Trophoblast cell (in vitro differentiated cells and primary cell): ENCODE measurements at regions not wholly inside any gene's neighbourhood (a gene's known extent, or its start where the extent isn't known, plus 50 kb on each side); places are given as distances from the start of the nearest gene placed in this dataset.

Source experiments
- DNase-seq, 2 donors: peaks; one replicate each; pipeline ENCODE4 v3.0.0-alpha.2; 2016
- H2AFZ ChIP-seq: 2 replicates; pipeline ENCODE4 v1.6.1; 2013; ENCODE audit warnings: low read length, moderate library complexity, mild to moderate bottlenecking; ENCODE audit not compliant: insufficient read depth, poor library complexity
- H2AK5ac ChIP-seq: 2 replicates; pipeline ENCODE4 v1.6.1; 2013; ENCODE audit warnings: mild to moderate bottlenecking, low read length
- H2BK120ac ChIP-seq: 2 replicates; pipeline ENCODE4 v1.6.1; 2013; ENCODE audit warnings: low read length, mild to moderate bottlenecking, moderate library complexity; ENCODE audit not compliant: insufficient read depth, poor library complexity
- H2BK12ac ChIP-seq: 2 replicates; pipeline ENCODE4 v1.6.1; 2013; ENCODE audit warnings: mild to moderate bottlenecking, low read length, moderate library complexity
- H2BK5ac ChIP-seq: 2 replicates; pipeline ENCODE4 v1.6.1; 2013; ENCODE audit warnings: low read length, low read depth, moderate library complexity, mild to moderate bottlenecking; ENCODE audit not compliant: poor library complexity
- H3K14ac ChIP-seq: 2 replicates; pipeline ENCODE4 v1.6.1; 2013; ENCODE audit warnings: mild to moderate bottlenecking, low read length
- H3K18ac ChIP-seq: 2 replicates; pipeline ENCODE4 v1.6.1; 2013; ENCODE audit warnings: mild to moderate bottlenecking, low read length
- H3K23ac ChIP-seq: 2 replicates; pipeline ENCODE4 v1.6.1; 2013; ENCODE audit warnings: low read length
- H3K27ac ChIP-seq: 2 replicates; pipeline ENCODE4 v1.5.1; 2013; ENCODE audit warnings: low read depth, mild to moderate bottlenecking, inconsistent platforms, low read length, moderate library complexity
- H3K27me3 ChIP-seq: 2 replicates; pipeline ENCODE4 v1.6.1; 2013; ENCODE audit warnings: inconsistent platforms, mild to moderate bottlenecking, low read length, moderate library complexity; ENCODE audit not compliant: insufficient read depth
- H3K36me3 ChIP-seq, 2 experiments: 1 replicate in 1 of 2; 2 replicates in 1 of 2; pipeline ENCODE4 v1.6.1; 2013; ENCODE audit warnings: low read length in 2 of 2, mild to moderate bottlenecking in 2 of 2, moderate library complexity in 1 of 2; ENCODE audit not compliant: insufficient read depth in 2 of 2, control insufficient read depth in 1 of 2
- H3K4ac ChIP-seq: 2 replicates; pipeline ENCODE4 v1.6.1; 2013; ENCODE audit warnings: low read depth, mild to moderate bottlenecking, low read length, moderate library complexity
- H3K4me1 ChIP-seq, 2 experiments: 1 replicate in 1 of 2; 2 replicates in 1 of 2; pipeline ENCODE4 v1.6.1; 2013; ENCODE audit warnings: low read length in 2 of 2, mild to moderate bottlenecking in 2 of 2, moderate library complexity in 1 of 2; ENCODE audit not compliant: insufficient read depth in 2 of 2, control insufficient read depth in 1 of 2
- H3K4me2 ChIP-seq: 2 replicates; pipeline ENCODE4 v1.6.1; 2013; ENCODE audit warnings: inconsistent platforms, mild to moderate bottlenecking, low read length, moderate library complexity
- H3K4me3 ChIP-seq: 2 replicates; pipeline ENCODE4 v1.5.1; 2013; ENCODE audit warnings: mild to moderate bottlenecking, low read depth, low read length, inconsistent platforms
- H3K79me1 ChIP-seq: one replicate; pipeline ENCODE4 v1.6.1; 2013; ENCODE audit warnings: low read length
- H3K79me2 ChIP-seq: 2 replicates; pipeline ENCODE4 v1.6.1; 2013; ENCODE audit warnings: low read length, mild to moderate bottlenecking; ENCODE audit not compliant: control insufficient read depth, insufficient read depth, poor library complexity
- H3K9ac ChIP-seq: 2 replicates; pipeline ENCODE4 v1.6.1; 2013; ENCODE audit warnings: mild to moderate bottlenecking, low read length
- H3K9me3 ChIP-seq: 2 replicates; pipeline ENCODE4 v1.6.1; 2013; ENCODE audit warnings: low read depth, mild to moderate bottlenecking, control low read depth, inconsistent platforms, low read length; ENCODE audit not compliant: insufficient read depth
- H4K12ac ChIP-seq: 2 replicates; pipeline ENCODE4 v1.6.1; 2013; ENCODE audit warnings: low read depth, mild to moderate bottlenecking, low read length, moderate library complexity
- H4K8ac ChIP-seq: 2 replicates; pipeline ENCODE4 v1.6.1; 2013; ENCODE audit warnings: low read depth, mild to moderate bottlenecking, low read length, moderate library complexity
- H4K91ac ChIP-seq: one replicate; pipeline ENCODE4 v1.6.1; 2013; ENCODE audit warnings: low read depth, mild to moderate bottlenecking, low read length, moderate library complexity
- WGBS: extraction: QIAGEN DNeasy Blood & Tissue Kit; methylation state at CpG from one replicate; pipeline ENCODE4 v1.1.7; 2013; ENCODE audit warnings: missing lambda C conversion rate; ENCODE audit not compliant: insufficient read length, insufficient coverage; ENCODE audit errors: extremely low coverage; 5-methylcytosine and 5-hydroxymethylcytosine counted together

DNA sequence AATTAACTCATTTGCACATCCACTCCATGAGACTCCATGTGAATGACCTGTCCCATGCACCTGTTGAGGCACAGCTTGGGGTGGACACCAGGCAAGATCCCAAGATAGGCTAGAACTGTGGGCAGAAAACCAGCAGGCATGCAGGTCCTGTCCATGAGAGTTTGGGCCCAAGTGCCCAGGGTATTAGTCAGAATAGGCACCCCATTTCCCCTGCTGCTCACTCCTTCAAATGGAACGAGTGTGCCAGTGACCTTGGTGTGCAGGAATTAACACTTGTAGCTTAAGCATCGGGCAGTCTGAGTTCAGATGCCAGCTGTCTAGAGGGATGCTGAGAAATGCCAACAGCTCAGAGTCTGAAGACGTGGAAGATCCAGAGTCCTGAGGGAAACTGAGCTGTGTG is 254.1 kb upstream of the GLI3 start:
- Histone ChIP-seq H2BK120ac (no peak overlapping the region), H3K4me2 (no peak overlapping the region), H3K9me3 (peaks cover 3% of the 10 kb centered on the region), H3K23ac (no peak overlapping the region), H4K12ac (no peak overlapping the region), H3K79me2 (peaks cover 2% of the 10 kb centered on the region), H3K4me3 (no peak overlapping the region), H3K14ac (no peak overlapping the region), H3K27ac (no peak overlapping the region), H4K91ac (no peak overlapping the region), H2BK5ac (no peak overlapping the region), H3K9ac (no peak overlapping the region), H3K18ac (no peak overlapping the region), H4K8ac (no peak overlapping the region), H2BK12ac (no peak overlapping the region), H2AK5ac (no peak overlapping the region), H3K36me3 (no peaks in the 10 kb centered on the region), H3K27me3 (no peaks in the 10 kb centered on the region), H3K4me1 (peaks cover 4 to 8% of the 10 kb centered on the region in 2 experiments), H3K4ac (no peak overlapping the region), H2AFZ (no peak overlapping the region), H3K79me1 (peaks cover 5% of the 10 kb centered on the region)
- DNase-seq = no peak
- no CpG with 5 or more reads among the region's 3 CpGs for WGBS

DNA sequence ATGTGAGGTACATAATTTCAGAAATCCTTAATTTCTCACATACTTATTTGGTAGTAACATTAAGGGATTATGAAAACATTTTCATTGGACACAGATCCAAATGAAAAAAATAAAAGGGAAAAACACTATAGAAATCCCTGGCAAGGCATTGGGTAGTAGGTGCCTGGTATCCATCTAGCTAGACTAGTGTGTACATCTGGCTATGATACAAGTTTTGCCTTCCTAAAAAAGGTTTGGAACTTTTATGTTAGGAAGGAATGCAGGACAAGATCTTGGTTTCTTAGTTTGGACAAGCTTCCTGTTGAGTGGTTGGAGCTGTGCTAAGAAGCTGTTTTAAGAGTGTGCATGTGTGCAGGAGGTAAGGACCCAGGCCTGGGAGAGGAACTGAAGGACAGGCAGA is 252.3 kb upstream of the GLI3 start:
- H3K9me3 ChIP-seq = peaks cover 3% of the 10 kb centered on the region

DNA sequence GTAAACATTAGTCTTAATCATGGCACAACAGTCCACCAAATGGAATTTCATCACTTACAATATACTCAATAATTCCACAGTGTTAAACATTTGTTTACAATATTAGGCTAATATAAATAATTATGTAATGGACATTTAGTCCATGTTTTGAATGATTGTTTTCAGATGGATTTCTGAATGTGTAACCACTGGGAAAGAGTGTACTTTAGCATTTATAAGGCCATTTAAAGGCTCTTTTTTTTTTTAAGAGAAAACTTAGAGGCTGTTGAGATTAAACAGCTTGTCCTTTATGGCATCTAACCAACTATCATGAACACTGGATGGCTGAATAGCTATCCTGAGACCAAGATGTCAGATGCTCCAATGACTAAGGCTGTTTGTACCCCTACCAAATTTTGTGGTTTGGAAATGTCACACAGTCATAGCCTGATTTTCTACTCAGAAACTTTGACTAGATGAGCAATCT is 248.3 kb upstream of the GLI3 start:
- H2BK120ac ChIP-seq = no peak overlapping the region
- H4K12ac ChIP-seq = no peak overlapping the region
- no peak for DNase-seq
- H3K4ac ChIP-seq = no peak overlapping the region
- no peak overlapping the region for H3K23ac ChIP-seq
- no peak overlapping the region for H3K18ac ChIP-seq
- H3K27ac ChIP-seq = no peak overlapping the region
- no peak overlapping the region for H2AFZ ChIP-seq
- no peak overlapping the region for H3K9ac ChIP-seq
- no peaks in the 10 kb centered on the region for H3K4me1 ChIP-seq
- peaks cover 4% of the 10 kb centered on the region for H3K9me3 ChIP-seq
- H3K79me1 ChIP-seq = no peaks in the 10 kb centered on the region
- no peaks in the 10 kb centered on the region for H3K36me3 ChIP-seq
- H3K79me2 ChIP-seq = no peaks in the 10 kb centered on the region
- H4K91ac ChIP-seq = no peak overlapping the region
- H2BK12ac ChIP-seq = no peak overlapping the region
- H3K14ac ChIP-seq = no peak overlapping the region
- H2BK5ac ChIP-seq = no peak overlapping the region
- no peak overlapping the region for H3K4me2 ChIP-seq
- H2AK5ac ChIP-seq = no peak overlapping the region
- no peaks in the 10 kb centered on the region for H3K27me3 ChIP-seq
- no peak overlapping the region for H4K8ac ChIP-seq
- H3K4me3 ChIP-seq = no peak overlapping the region

More for the DNA sequence above, 252.3 kb upstream of the GLI3 start:
- H3K79me2 ChIP-seq = peaks cover 2% of the 10 kb centered on the region
- H2BK5ac ChIP-seq = no peak overlapping the region
- no peak overlapping the region for H3K27ac ChIP-seq
- no peaks in the 10 kb centered on the region for H3K27me3 ChIP-seq
- no peak overlapping the region for H3K9ac ChIP-seq
- no peak for DNase-seq
- no peak overlapping the region for H3K4ac ChIP-seq
- no peak overlapping the region for H4K12ac ChIP-seq
- no peak overlapping the region for H4K91ac ChIP-seq
- no peak overlapping the region for H3K18ac ChIP-seq
- H2BK12ac ChIP-seq = no peak overlapping the region
- peaks cover 4% of the 10 kb centered on the region in 2 experiments for H3K4me1 ChIP-seq
- H3K79me1 ChIP-seq = peaks cover 5% of the 10 kb centered on the region
- no peak overlapping the region for H2BK120ac ChIP-seq
- no peaks in the 10 kb centered on the region for H3K36me3 ChIP-seq
- H4K8ac ChIP-seq = no peak overlapping the region
- no peak overlapping the region for H2AFZ ChIP-seq
- no peak overlapping the region for H3K14ac ChIP-seq
- no peak overlapping the region for H3K4me2 ChIP-seq
- H2AK5ac ChIP-seq = no peak overlapping the region
- H3K23ac ChIP-seq = no peak overlapping the region
- H3K4me3 ChIP-seq = no peak overlapping the region

DNA sequence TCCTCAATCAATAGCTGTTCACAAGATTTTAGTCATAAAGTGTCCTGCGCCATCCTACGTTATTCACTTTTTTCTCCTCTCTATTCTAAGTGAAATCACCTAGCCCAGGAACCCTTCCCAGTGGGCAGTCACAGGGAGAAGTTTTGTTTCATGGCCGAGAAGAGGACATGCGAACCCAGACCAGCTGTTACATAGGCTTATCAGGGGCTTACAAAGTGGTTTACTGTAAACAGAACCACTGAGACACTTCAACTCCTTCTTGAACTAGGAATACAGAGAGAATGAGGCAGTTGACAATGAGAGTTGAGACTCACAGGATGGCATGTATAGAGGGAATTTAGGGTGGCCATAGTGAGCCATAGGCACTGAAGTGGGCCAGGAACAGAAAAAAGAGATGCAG is 246.9 kb upstream of the GLI3 start:
- DNase-seq = no peak
- H3K9me3 ChIP-seq = peaks cover 4% of the 10 kb centered on the region
- no peak overlapping the region for H4K8ac ChIP-seq
- WGBS = no CpG with 5 or more reads among the region's 4 CpGs
- H3K9ac ChIP-seq = no peak overlapping the region
- no peaks in the 10 kb centered on the region for H3K4me1 ChIP-seq
- no peak overlapping the region for H2BK120ac ChIP-seq
- H2BK12ac ChIP-seq = no peak overlapping the region
- H2AFZ ChIP-seq = no peak overlapping the region
- no peak overlapping the region for H3K23ac ChIP-seq
- H3K18ac ChIP-seq = no peak overlapping the region
- H3K27me3 ChIP-seq = no peaks in the 10 kb centered on the region
- no peaks in the 10 kb centered on the region for H3K36me3 ChIP-seq
- no peak overlapping the region for H3K4me2 ChIP-seq
- no peaks in the 10 kb centered on the region for H3K79me2 ChIP-seq
- H3K27ac ChIP-seq = no peak overlapping the region
- H4K12ac ChIP-seq = no peak overlapping the region
- H4K91ac ChIP-seq = no peak overlapping the region
- H3K4me3 ChIP-seq = no peak overlapping the region
- no peak overlapping the region for H2AK5ac ChIP-seq
- H2BK5ac ChIP-seq = no peak overlapping the region
- no peak overlapping the region for H3K4ac ChIP-seq
- H3K79me1 ChIP-seq = no peaks in the 10 kb centered on the region
- no peak overlapping the region for H3K14ac ChIP-seq
